ENCODE measurements at regions not wholly inside any gene's neighbourhood (a gene's known extent, or its start where the extent isn't known, plus 50 kb on each side); places are given as distances from the start of the nearest gene placed in this dataset.

DNA sequence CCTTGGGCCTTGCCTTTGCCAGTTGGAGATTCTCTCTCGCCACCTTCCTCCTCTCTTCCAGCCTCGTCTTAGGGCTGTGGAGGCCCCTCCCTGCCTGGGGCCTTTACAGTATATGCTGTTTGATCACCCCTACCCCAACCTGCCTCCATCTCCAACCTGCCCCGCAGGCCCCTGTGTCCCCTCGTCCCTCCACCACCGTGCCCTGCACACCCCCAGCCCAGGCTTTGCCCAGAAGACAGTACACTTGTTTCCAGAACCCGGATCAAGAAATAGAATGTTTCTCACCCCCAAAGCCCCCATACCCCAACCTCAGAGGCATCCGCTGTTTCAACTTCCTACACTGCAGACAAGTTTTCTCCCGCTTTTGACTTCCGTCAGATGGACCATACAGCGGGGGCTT is 202.3 kb upstream of the C14orf180 start:
- Histone ChIP-seq H3K4me3 (ENCODE audit: control insufficient read depth in 2 of 3, extremely low read depth in 1 of 3, insufficient read depth in 2 of 3, low read depth in 1 of 3, low read length in 3 of 3) (no peak overlapping the region), H3K36me3 (ENCODE audit: control insufficient read depth in 2 of 2, extremely low read depth in 1 of 2, insufficient read depth in 2 of 2, low read length in 2 of 2) (no peaks in the 10 kb centered on the region), H3K27ac (ENCODE audit: control insufficient read depth, insufficient read depth, low read length) (no peak overlapping the region), H3K27me3 (ENCODE audit: control insufficient read depth, extremely low read depth, insufficient read depth, low read length) (no peaks in the 10 kb centered on the region), H2AFZ (ENCODE audit: control insufficient read depth, low read length) (no peak overlapping the region), H3K9ac (ENCODE audit: control insufficient read depth, extremely low read depth, insufficient read depth, low read length) (no peak overlapping the region), H3K9me3 (ENCODE audit: control insufficient read depth, low read depth, low read length) (no peaks in the 10 kb centered on the region), H3K9me1 (ENCODE audit: control insufficient read depth, extremely low read depth, insufficient read depth, low read length) (no peaks in the 10 kb centered on the region), H3K4me1 (ENCODE audit: control insufficient read depth, extremely low read depth, insufficient read depth, low read length) (no peaks in the 10 kb centered on the region), H3K79me2 (ENCODE audit: control insufficient read depth, insufficient read depth, low read length) (no peaks in the 10 kb centered on the region), H3K4me2 (ENCODE audit: control insufficient read depth, extremely low read depth, insufficient read depth, low read depth, low read length) (no peak overlapping the region), H4K20me1 (ENCODE audit: control insufficient read depth, extremely low read depth, insufficient read depth, low read length) (no peaks in the 10 kb centered on the region)
- FAIRE-seq (no peak), DNase-seq (ENCODE audit: low read depth, low spot score) (no peak)
- no peak for TF ChIP-seq EZH2 (IDR thresholded peaks at IDR 0.05; ENCODE audit: low read length)
- TF ChIP-seq, protein P1, sequence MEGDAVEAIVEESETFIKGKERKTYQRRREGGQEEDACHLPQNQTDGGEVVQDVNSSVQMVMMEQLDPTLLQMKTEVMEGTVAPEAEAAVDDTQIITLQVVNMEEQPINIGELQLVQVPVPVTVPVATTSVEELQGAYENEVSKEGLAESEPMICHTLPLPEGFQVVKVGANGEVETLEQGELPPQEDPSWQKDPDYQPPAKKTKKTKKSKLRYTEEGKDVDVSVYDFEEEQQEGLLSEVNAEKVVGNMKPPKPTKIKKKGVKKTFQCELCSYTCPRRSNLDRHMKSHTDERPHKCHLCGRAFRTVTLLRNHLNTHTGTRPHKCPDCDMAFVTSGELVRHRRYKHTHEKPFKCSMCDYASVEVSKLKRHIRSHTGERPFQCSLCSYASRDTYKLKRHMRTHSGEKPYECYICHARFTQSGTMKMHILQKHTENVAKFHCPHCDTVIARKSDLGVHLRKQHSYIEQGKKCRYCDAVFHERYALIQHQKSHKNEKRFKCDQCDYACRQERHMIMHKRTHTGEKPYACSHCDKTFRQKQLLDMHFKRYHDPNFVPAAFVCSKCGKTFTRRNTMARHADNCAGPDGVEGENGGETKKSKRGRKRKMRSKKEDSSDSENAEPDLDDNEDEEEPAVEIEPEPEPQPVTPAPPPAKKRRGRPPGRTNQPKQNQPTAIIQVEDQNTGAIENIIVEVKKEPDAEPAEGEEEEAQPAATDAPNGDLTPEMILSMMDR (optimal IDR thresholded peaks at IDR 0.05 in 1 of 3, IDR thresholded peaks at IDR 0.05 in 1 of 3, conservative IDR thresholded peaks at IDR 0.05 in 1 of 3; ENCODE audit: extremely low read depth in 1 of 3, insufficient read depth in 2 of 3, low read length in 3 of 3) = no peak
- dilution Hi-C loops (cut with MboI; ENCODE audit: extremely low pct_ligation_motif_present, low sequenced_read_pairs) = no loop called here

DNA sequence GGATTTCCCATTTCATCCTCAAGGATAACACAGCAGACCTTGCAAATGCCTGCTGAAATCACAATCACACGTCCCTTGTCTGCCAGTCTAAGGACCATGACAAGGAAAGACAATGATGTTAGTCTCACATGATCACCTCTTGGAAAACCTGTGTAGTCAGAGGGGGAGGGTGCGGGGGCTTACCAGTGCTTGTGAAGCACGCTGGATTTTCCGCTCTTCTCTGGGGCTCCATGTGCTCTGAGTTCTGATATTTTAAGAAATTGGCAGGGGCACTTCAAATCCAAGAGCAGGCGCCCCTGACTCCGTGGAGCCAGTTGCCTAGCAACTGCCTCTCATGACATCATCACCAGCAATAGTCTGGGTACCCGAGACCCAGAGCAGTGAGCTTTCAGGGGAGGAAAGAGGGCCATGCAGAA is 200.9 kb upstream of the C14orf180 start:
- no peak overlapping the region for H2AFZ ChIP-seq (ENCODE audit: control insufficient read depth, low read length)
- no peaks in the 10 kb centered on the region for H3K9me1 ChIP-seq (ENCODE audit: control insufficient read depth, extremely low read depth, insufficient read depth, low read length)
- no peak overlapping the region for H3K27ac ChIP-seq (ENCODE audit: control insufficient read depth, insufficient read depth, low read length)
- no peaks in the 10 kb centered on the region for H4K20me1 ChIP-seq (ENCODE audit: control insufficient read depth, extremely low read depth, insufficient read depth, low read length)
- FAIRE-seq (no peak), DNase-seq (ENCODE audit: low read depth, low spot score) (no peak)
- no peaks in the 10 kb centered on the region for H3K9me3 ChIP-seq (ENCODE audit: control insufficient read depth, low read depth, low read length)
- H3K9ac ChIP-seq (ENCODE audit: control insufficient read depth, extremely low read depth, insufficient read depth, low read length) = no peak overlapping the region
- H3K36me3 ChIP-seq (ENCODE audit: control insufficient read depth in 2 of 2, extremely low read depth in 1 of 2, insufficient read depth in 2 of 2, low read length in 2 of 2) = no peaks in the 10 kb centered on the region
- dilution Hi-C loops (cut with MboI; ENCODE audit: extremely low pct_ligation_motif_present, low sequenced_read_pairs) = no loop called here
- peaks cover 10% of the 10 kb centered on the region for H3K27me3 ChIP-seq (ENCODE audit: control insufficient read depth, extremely low read depth, insufficient read depth, low read length)
- H3K4me3 ChIP-seq (ENCODE audit: control insufficient read depth in 2 of 3, extremely low read depth in 1 of 3, insufficient read depth in 2 of 3, low read depth in 1 of 3, low read length in 3 of 3) = no peak overlapping the region
- H3K4me2 ChIP-seq (ENCODE audit: control insufficient read depth, extremely low read depth, insufficient read depth, low read depth, low read length) = no peak overlapping the region
- H3K4me1 ChIP-seq (ENCODE audit: control insufficient read depth, extremely low read depth, insufficient read depth, low read length) = no peaks in the 10 kb centered on the region
- TF ChIP-seq, protein P1 (optimal IDR thresholded peaks at IDR 0.05 in 1 of 3, IDR thresholded peaks at IDR 0.05 in 1 of 3, conservative IDR thresholded peaks at IDR 0.05 in 1 of 3; ENCODE audit: extremely low read depth in 1 of 3, insufficient read depth in 2 of 3, low read length in 3 of 3) = no peak
- TF ChIP-seq EZH2 (IDR thresholded peaks at IDR 0.05; ENCODE audit: low read length) = no peak
- H3K79me2 ChIP-seq (ENCODE audit: control insufficient read depth, insufficient read depth, low read length) = no peaks in the 10 kb centered on the region
